Nephron progenitor cell (in vitro differentiated cells): ENCODE measurements at regions not wholly inside any gene's neighbourhood (a gene's known extent, or its start where the extent isn't known, plus 50 kb on each side); places are given as distances from the start of the nearest gene placed in this dataset.

Experiments used
- DNase-seq: peaks from one replicate; pipeline ENCODE4 v3.0.0; 2021
- H3K27ac Mint-ChIP-seq: 2 replicates; pipeline ENCODE4 v1.8.0; 2021; ENCODE audit warnings: mild to moderate bottlenecking, moderate library complexity, mixed read lengths
- H3K27me3 Mint-ChIP-seq: 2 replicates; pipeline ENCODE4 v1.8.0; 2021; ENCODE audit warnings: mild to moderate bottlenecking, low read depth, mixed read lengths; ENCODE audit not compliant: poor library complexity
- H3K36me3 Mint-ChIP-seq: 2 replicates; pipeline ENCODE4 v1.8.0; 2021; ENCODE audit warnings: low read depth, mixed read lengths
- H3K4me1 Mint-ChIP-seq: 2 replicates; pipeline ENCODE4 v1.8.0; 2021; ENCODE audit warnings: mixed read lengths
- H3K4me3 Mint-ChIP-seq: 2 replicates; pipeline ENCODE4 v1.8.0; 2021; ENCODE audit warnings: mild to moderate bottlenecking, moderate library complexity, mixed read lengths
- H3K9me3 Mint-ChIP-seq: 2 replicates; pipeline ENCODE4 v1.8.0; 2021; ENCODE audit warnings: mild to moderate bottlenecking, moderate library complexity, mixed read lengths
- TF ChIP-seq, protein P1 (sequence below): fragments of 200-600 bp; sonication (generic); IDR thresholded peaks from 2 replicates; pipeline ENCODE4 v1.5.0; 2021; ENCODE audit warnings: antibody characterized with exemption

DNA sequence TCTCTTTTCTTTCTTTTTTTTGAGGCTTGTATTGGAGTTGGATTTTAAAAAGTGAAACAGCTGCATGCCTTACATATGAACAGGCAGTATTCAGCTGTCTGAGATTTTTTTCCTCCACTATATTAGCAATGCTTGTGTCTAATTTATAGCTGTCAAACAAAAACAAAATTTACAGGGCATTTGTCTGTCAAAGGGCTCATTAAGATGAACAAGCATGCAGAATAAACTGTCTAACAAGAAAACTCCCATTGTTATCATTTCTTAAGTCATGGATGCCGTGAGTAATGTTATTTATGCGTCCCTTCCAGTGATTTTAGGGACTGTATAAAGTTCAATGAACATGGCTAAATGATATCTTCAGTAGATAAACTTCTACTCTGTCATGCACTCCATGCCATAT lies 674.7 kb downstream of the PLCL1 start:
- DNase-seq: no peak
- no peak overlapping the region for H3K27ac Mint-ChIP-seq
- peaks cover 6% of the 10 kb centered on the region for H3K4me1 Mint-ChIP-seq
- TF ChIP-seq, protein P1, sequence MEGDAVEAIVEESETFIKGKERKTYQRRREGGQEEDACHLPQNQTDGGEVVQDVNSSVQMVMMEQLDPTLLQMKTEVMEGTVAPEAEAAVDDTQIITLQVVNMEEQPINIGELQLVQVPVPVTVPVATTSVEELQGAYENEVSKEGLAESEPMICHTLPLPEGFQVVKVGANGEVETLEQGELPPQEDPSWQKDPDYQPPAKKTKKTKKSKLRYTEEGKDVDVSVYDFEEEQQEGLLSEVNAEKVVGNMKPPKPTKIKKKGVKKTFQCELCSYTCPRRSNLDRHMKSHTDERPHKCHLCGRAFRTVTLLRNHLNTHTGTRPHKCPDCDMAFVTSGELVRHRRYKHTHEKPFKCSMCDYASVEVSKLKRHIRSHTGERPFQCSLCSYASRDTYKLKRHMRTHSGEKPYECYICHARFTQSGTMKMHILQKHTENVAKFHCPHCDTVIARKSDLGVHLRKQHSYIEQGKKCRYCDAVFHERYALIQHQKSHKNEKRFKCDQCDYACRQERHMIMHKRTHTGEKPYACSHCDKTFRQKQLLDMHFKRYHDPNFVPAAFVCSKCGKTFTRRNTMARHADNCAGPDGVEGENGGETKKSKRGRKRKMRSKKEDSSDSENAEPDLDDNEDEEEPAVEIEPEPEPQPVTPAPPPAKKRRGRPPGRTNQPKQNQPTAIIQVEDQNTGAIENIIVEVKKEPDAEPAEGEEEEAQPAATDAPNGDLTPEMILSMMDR: no peak
- H3K9me3 Mint-ChIP-seq: no peaks in the 10 kb centered on the region
- H3K36me3 Mint-ChIP-seq: no peaks in the 10 kb centered on the region
- no peaks in the 10 kb centered on the region for H3K27me3 Mint-ChIP-seq
- no peak overlapping the region for H3K4me3 Mint-ChIP-seq

DNA sequence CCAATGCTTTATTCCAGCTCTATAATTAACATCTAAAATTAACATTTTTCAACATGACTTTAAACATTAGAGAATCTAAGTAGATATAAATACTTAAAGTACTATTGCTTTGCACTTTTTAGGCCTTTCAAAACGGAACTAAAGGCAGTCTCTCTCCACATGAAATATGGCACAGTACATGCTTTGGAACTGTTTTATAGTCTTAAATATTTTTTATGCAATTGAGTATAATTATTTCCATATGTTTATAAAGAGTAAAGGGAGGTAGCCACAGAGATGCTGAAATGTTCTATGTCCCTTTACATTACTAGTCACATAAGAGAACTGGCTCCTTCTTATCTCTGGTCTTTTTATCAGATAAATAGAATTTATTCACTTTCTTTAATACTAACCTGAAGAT lies 674.0 kb downstream of the PLCL1 start:
- Mint-ChIP-seq H3K9me3 (no peaks in the 10 kb centered on the region), H3K27ac (no peak overlapping the region), H3K27me3 (no peaks in the 10 kb centered on the region), H3K4me1 (peaks cover 6% of the 10 kb centered on the region), H3K36me3 (no peaks in the 10 kb centered on the region), H3K4me3 (no peak overlapping the region)
- TF ChIP-seq, protein P1: no peak
- DNase-seq: no peak

DNA sequence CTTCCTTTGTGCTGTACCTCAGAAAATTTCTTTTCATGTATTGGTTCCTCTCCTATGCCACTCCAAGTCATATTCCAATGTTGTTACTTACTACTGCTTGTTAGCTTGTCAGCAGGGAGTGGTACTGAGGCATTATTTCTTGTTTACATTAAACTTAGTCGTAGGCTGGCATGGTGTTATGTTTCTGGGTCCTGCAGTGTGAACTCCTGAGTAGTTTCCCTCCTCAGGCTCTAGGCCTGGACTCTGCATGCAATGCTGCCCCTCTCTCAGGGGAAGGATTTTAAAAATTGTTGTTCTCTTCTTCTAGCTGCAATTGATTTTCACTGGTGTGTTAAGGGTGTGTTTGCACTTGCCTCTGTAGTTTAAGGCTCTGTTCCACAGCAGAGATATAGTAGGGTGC lies 671.6 kb downstream of the PLCL1 start:
- no peaks in the 10 kb centered on the region for H3K27me3 Mint-ChIP-seq
- H3K4me3 Mint-ChIP-seq: no peak overlapping the region
- H3K27ac Mint-ChIP-seq: no peak overlapping the region
- DNase-seq: no peak
- H3K9me3 Mint-ChIP-seq: no peaks in the 10 kb centered on the region
- no peaks in the 10 kb centered on the region for H3K36me3 Mint-ChIP-seq
- H3K4me1 Mint-ChIP-seq: peaks cover 6% of the 10 kb centered on the region
- TF ChIP-seq, protein P1: no peak

DNA sequence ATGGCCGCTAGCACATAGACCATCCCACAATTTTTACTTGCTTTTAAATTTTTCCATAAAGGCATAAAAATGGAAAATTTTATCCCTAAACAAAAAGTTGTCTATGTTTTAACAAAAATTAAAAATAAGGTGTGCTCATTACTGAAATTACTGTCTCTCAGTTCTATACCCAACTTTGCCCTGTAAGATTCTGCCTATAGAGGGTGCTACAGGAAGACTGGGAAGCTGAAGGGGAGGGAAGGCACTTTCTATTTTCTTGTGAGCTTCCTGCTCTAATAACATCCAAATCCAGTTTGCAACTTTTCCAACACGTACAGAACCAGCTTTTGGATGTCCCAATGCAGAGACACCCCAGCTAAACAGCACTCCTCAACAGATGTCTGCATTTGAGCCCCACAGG lies 666.9 kb downstream of the PLCL1 start:
- Mint-ChIP-seq H3K9me3 (no peaks in the 10 kb centered on the region), H3K4me3 (no peak overlapping the region), H3K4me1 (peaks cover 5% of the 10 kb centered on the region), H3K27ac (no peak overlapping the region), H3K27me3 (no peaks in the 10 kb centered on the region), H3K36me3 (no peaks in the 10 kb centered on the region)
- DNase-seq: no peak
- TF ChIP-seq, protein P1: peak; percentile 5

DNA sequence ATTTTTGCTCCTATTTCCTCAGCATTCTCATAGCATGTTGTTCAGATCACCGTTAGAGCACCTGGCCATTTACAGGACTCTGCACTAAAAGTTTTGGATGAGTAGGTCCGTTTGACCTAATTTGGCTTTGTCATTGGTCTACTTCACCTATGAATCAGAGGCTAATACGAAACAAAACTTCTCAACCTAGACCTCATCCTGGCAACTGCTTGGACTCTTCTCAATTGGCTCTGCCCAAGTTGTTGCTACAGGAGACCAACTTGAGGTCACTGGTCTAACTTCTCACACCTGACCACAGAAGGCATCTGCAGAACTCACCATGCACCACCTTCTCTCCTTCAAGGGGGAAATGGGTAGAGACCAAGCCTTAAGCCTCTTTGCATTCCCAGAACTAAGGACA lies 663.7 kb downstream of the PLCL1 start:
- no peak for DNase-seq
- no peaks in the 10 kb centered on the region for H3K4me1 Mint-ChIP-seq
- peaks cover 4% of the 10 kb centered on the region for H3K27me3 Mint-ChIP-seq
- TF ChIP-seq, protein P1: no peak
- H3K9me3 Mint-ChIP-seq: peaks cover 5% of the 10 kb centered on the region
- no peaks in the 10 kb centered on the region for H3K36me3 Mint-ChIP-seq
- no peak overlapping the region for H3K27ac Mint-ChIP-seq
- H3K4me3 Mint-ChIP-seq: no peak overlapping the region

DNA sequence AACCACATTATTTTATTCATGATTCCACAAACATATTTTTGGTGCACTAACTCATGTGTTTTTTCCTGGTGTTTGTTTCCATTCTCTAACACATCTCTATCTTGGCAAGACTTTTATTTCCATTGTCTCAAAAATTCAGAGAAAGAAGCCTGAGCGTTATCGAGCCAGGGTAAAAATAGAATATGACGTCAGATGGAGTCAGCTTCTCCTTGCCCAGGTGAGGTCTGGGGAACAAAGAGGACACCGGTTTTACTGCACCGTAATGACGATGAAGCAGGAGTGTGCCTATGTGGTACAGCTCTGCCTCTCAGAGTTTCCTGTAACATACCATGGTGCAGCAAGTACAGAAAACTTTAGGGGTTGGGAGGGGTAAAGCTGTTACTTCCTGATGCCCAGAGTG lies 661.6 kb downstream of the PLCL1 start:
- peaks cover 4% of the 10 kb centered on the region for H3K27me3 Mint-ChIP-seq
- TF ChIP-seq, protein P1: no peak
- no peak for DNase-seq
- H3K9me3 Mint-ChIP-seq: peaks cover 10% of the 10 kb centered on the region
- no peaks in the 10 kb centered on the region for H3K36me3 Mint-ChIP-seq
- H3K27ac Mint-ChIP-seq: no peak overlapping the region
- no peak overlapping the region for H3K4me3 Mint-ChIP-seq
- H3K4me1 Mint-ChIP-seq: no peaks in the 10 kb centered on the region
